Activated naive CD8-positive, alpha-beta T cell treated with anti-CD3 and anti-CD28 coated beads for 36 hours (primary cell): ENCODE measurements at regions not wholly inside any gene's neighbourhood (a gene's known extent, or its start where the extent isn't known, plus 50 kb on each side); places are given as distances from the start of the nearest gene placed in this dataset.

ENCODE experiments used
- DNase-seq: peaks from one replicate; pipeline ENCODE4 v3.0.0; 2021
- H3K27ac Mint-ChIP-seq: one replicate; pipeline ENCODE4 v1.8.0; 2022; ENCODE audit warnings: mild to moderate bottlenecking, moderate library complexity, mixed read lengths
- H3K27me3 Mint-ChIP-seq: one replicate; pipeline ENCODE4 v1.8.0; 2022; ENCODE audit warnings: mild to moderate bottlenecking, mixed read lengths
- H3K36me3 Mint-ChIP-seq: one replicate; pipeline ENCODE4 v1.8.0; 2021; ENCODE audit warnings: mild to moderate bottlenecking, mixed read lengths
- H3K4me1 Mint-ChIP-seq: one replicate; pipeline ENCODE4 v1.8.0; 2021; ENCODE audit warnings: mixed read lengths
- H3K4me3 Mint-ChIP-seq: one replicate; pipeline ENCODE4 v1.8.0; 2022; ENCODE audit warnings: mild to moderate bottlenecking, moderate library complexity, mixed read lengths
- H3K9me3 Mint-ChIP-seq: one replicate; pipeline ENCODE4 v1.8.0; 2022; ENCODE audit warnings: mixed read lengths

GRCh38 chr5:126332326-126332725 is 90.9 kb upstream of the GRAMD2B start:
- Mint-ChIP-seq H3K9me3 (no peaks in the 10 kb centered on the region), H3K4me3 (no peak overlapping the region), H3K27me3 (no peaks in the 10 kb centered on the region), H3K27ac (no peak overlapping the region), H3K4me1 (no peaks in the 10 kb centered on the region), H3K36me3 (no peaks in the 10 kb centered on the region)
- DNase-seq, result no peak

GRCh38 chr5:126334760-126335159 is 88.4 kb upstream of the GRAMD2B start:
- no peak overlapping the region for H3K27ac Mint-ChIP-seq

GRCh38 chr5:126335886-126336285 is 87.3 kb upstream of the GRAMD2B start:
- no peak for DNase-seq
- H3K4me1 Mint-ChIP-seq, result no peaks in the 10 kb centered on the region
- no peak overlapping the region for H3K27ac Mint-ChIP-seq
- no peak overlapping the region for H3K4me3 Mint-ChIP-seq
- peaks cover 10% of the 10 kb centered on the region for H3K27me3 Mint-ChIP-seq
- no peaks in the 10 kb centered on the region for H3K36me3 Mint-ChIP-seq
- no peaks in the 10 kb centered on the region for H3K9me3 Mint-ChIP-seq

More at GRCh38 chr5:126334760-126335159, 88.4 kb upstream of the GRAMD2B start:
- no peak for DNase-seq
- Mint-ChIP-seq H3K4me3 (no peak overlapping the region), H3K27me3 (peaks cover 5% of the 10 kb centered on the region), H3K36me3 (no peaks in the 10 kb centered on the region), H3K9me3 (no peaks in the 10 kb centered on the region), H3K4me1 (no peaks in the 10 kb centered on the region)

GRCh38 chr5:126338635-126339034 is 84.6 kb upstream of the GRAMD2B start:
- Mint-ChIP-seq H3K36me3 (no peaks in the 10 kb centered on the region), H3K27ac (no peak overlapping the region), H3K27me3 (peaks cover 13% of the 10 kb centered on the region), H3K9me3 (no peaks in the 10 kb centered on the region), H3K4me1 (no peaks in the 10 kb centered on the region), H3K4me3 (no peak overlapping the region)
- DNase-seq, result no peak

GRCh38 chr5:126339215-126339805 is 83.9 kb upstream of the GRAMD2B start:
- DNase-seq, result peak; percentile 19
- H3K36me3 Mint-ChIP-seq, result no peaks in the 10 kb centered on the region
- no peak overlapping the region for H3K27ac Mint-ChIP-seq
- peaks cover 17% of the 10 kb centered on the region for H3K27me3 Mint-ChIP-seq
- H3K4me3 Mint-ChIP-seq, result no peak overlapping the region
- no peaks in the 10 kb centered on the region for H3K4me1 Mint-ChIP-seq
- H3K9me3 Mint-ChIP-seq, result no peaks in the 10 kb centered on the region

GRCh38 chr5:126341906-126342630 is 81.1 kb upstream of the GRAMD2B start:
- H3K36me3 Mint-ChIP-seq, result no peaks in the 10 kb centered on the region
- no peak for DNase-seq
- H3K4me1 Mint-ChIP-seq, result no peaks in the 10 kb centered on the region
- peaks cover 27% of the 10 kb centered on the region for H3K27me3 Mint-ChIP-seq
- no peaks in the 10 kb centered on the region for H3K9me3 Mint-ChIP-seq
- H3K4me3 Mint-ChIP-seq, result no peak overlapping the region
- H3K27ac Mint-ChIP-seq, result no peak overlapping the region

- Mint-ChIP-seq H3K36me3 (no peaks in the 10 kb centered on the region), H3K27me3 (peaks cover 17% of the 10 kb centered on the region), H3K4me3 (no peak overlapping the region), H3K27ac (no peak overlapping the region), H3K9me3 (no peaks in the 10 kb centered on the region), H3K4me1 (peaks cover 2% of the 10 kb centered on the region)
- DNase-seq, result no peak
These were observed 74.2 kb upstream of the GRAMD2B start for GRCh38 chr5:126348855-126349635.

GRCh38 chr5:126351153-126351552 is 72.1 kb upstream of the GRAMD2B start:
- Mint-ChIP-seq H3K36me3 (no peaks in the 10 kb centered on the region), H3K27me3 (peaks cover 4% of the 10 kb centered on the region), H3K27ac (no peak overlapping the region), H3K4me3 (no peak overlapping the region), H3K9me3 (no peaks in the 10 kb centered on the region), H3K4me1 (peaks cover 8% of the 10 kb centered on the region)
- DNase-seq, result no peak

- DNase-seq, result no peak
- H3K9me3 Mint-ChIP-seq, result no peaks in the 10 kb centered on the region
- H3K27me3 Mint-ChIP-seq, result no peaks in the 10 kb centered on the region
- peaks cover 12% of the 10 kb centered on the region for H3K4me1 Mint-ChIP-seq
- H3K4me3 Mint-ChIP-seq, result peak overlapping the region; percentile 43
- no peaks in the 10 kb centered on the region for H3K36me3 Mint-ChIP-seq
- H3K27ac Mint-ChIP-seq, result no peak overlapping the region
These were observed 69.0 kb upstream of the GRAMD2B start for GRCh38 chr5:126354012-126354857.

- DNase-seq, result no peak
- Mint-ChIP-seq H3K27me3 (no peaks in the 10 kb centered on the region), H3K27ac (no peak overlapping the region), H3K36me3 (no peaks in the 10 kb centered on the region), H3K4me1 (peaks cover 12% of the 10 kb centered on the region), H3K4me3 (no peak overlapping the region), H3K9me3 (no peaks in the 10 kb centered on the region)
These were observed 68.1 kb upstream of the GRAMD2B start for GRCh38 chr5:126354858-126355731.

GRCh38 chr5:126355940-126356339 is 67.3 kb upstream of the GRAMD2B start:
- Mint-ChIP-seq H3K4me3 (no peak overlapping the region), H3K36me3 (no peaks in the 10 kb centered on the region), H3K4me1 (peaks cover 12% of the 10 kb centered on the region), H3K27me3 (no peaks in the 10 kb centered on the region), H3K9me3 (no peaks in the 10 kb centered on the region), H3K27ac (no peak overlapping the region)
- DNase-seq, result no peak

- no peaks in the 10 kb centered on the region for H3K36me3 Mint-ChIP-seq
- H3K9me3 Mint-ChIP-seq, result no peaks in the 10 kb centered on the region
- H3K4me3 Mint-ChIP-seq, result no peak overlapping the region
- DNase-seq, result no peak
- H3K27me3 Mint-ChIP-seq, result no peaks in the 10 kb centered on the region
- peaks cover 12% of the 10 kb centered on the region for H3K4me1 Mint-ChIP-seq
- no peak overlapping the region for H3K27ac Mint-ChIP-seq
These were observed 65.4 kb upstream of the GRAMD2B start for GRCh38 chr5:126357585-126358342.

- Mint-ChIP-seq H3K4me3 (no peak overlapping the region), H3K9me3 (no peaks in the 10 kb centered on the region), H3K36me3 (no peaks in the 10 kb centered on the region), H3K27me3 (no peaks in the 10 kb centered on the region), H3K4me1 (peaks cover 12% of the 10 kb centered on the region), H3K27ac (no peak overlapping the region)
- peak; percentile 7 for DNase-seq
These were observed 64.7 kb upstream of the GRAMD2B start for GRCh38 chr5:126358525-126358924.
